Globus pallidus (tissue), 1 donor: ENCODE measurements at regions not wholly inside any gene's neighbourhood (a gene's known extent, or its start where the extent isn't known, plus 50 kb on each side); places are given as distances from the start of the nearest gene placed in this dataset.
"Not testable (repeated sequence)": the region's sequence is repeated elsewhere in the genome, so short reads cannot be mapped to it uniquely, and the experiment has no call there.

ENCODE experiments used
- DNase-seq: peaks from one replicate; pipeline ENCODE4 v3.0.0-alpha.2; 2015; ENCODE audit warnings: low spot score

GRCh38 chr1:22332424-22332717 is 119.3 kb upstream of the ZBTB40 start:
- no peak for DNase-seq

- DNase-seq, result no peak
These were observed 118.7 kb upstream of the ZBTB40 start for GRCh38 chr1:22332795-22333499.

GRCh38 chr1:22333516-22334121 is 118.0 kb upstream of the ZBTB40 start:
- no peak for DNase-seq

GRCh38 chr1:22334860-22335550 is 116.6 kb upstream of the ZBTB40 start:
- no peak for DNase-seq

- DNase-seq, result not testable (repeated sequence)
These were observed 115.4 kb upstream of the ZBTB40 start for GRCh38 chr1:22336274-22336673.

- not testable (repeated sequence) for DNase-seq
These were observed 114.7 kb upstream of the ZBTB40 start for GRCh38 chr1:22336696-22337545.

- no peak for DNase-seq
These were observed 113.4 kb upstream of the ZBTB40 start for GRCh38 chr1:22338071-22338765.

GRCh38 chr1:22339237-22339636 is 112.4 kb upstream of the ZBTB40 start:
- DNase-seq, result no peak

GRCh38 chr1:22340066-22340465 is 111.6 kb upstream of the ZBTB40 start:
- no peak for DNase-seq

- DNase-seq, result no peak
These were observed 110.8 kb upstream of the ZBTB40 start for GRCh38 chr1:22340873-22341272.

GRCh38 chr1:22341791-22342605 is 109.7 kb upstream of the ZBTB40 start:
- no peak for DNase-seq

- DNase-seq, result no peak
These were observed 108.9 kb upstream of the ZBTB40 start for GRCh38 chr1:22342734-22343191.

- no peak for DNase-seq
These were observed 108.0 kb upstream of the ZBTB40 start for GRCh38 chr1:22343456-22344328.

- DNase-seq, result no peak
These were observed 107.4 kb upstream of the ZBTB40 start for GRCh38 chr1:22344329-22344630.

- DNase-seq, result no peak
These were observed 106.6 kb upstream of the ZBTB40 start for GRCh38 chr1:22344851-22345560.

- no peak for DNase-seq
These were observed 103.5 kb upstream of the ZBTB40 start for GRCh38 chr1:22347854-22348760.

GRCh38 chr1:22349362-22350043 is 102.1 kb upstream of the ZBTB40 start:
- no peak for DNase-seq
